Mucosa of descending colon (tissue), 3 donors: ENCODE measurements at regions not wholly inside any gene's neighbourhood (a gene's known extent, or its start where the extent isn't known, plus 50 kb on each side); places are given as distances from the start of the nearest gene placed in this dataset.
"Not testable (repeated sequence)": the region's sequence is repeated elsewhere in the genome, so short reads cannot be mapped to it uniquely, and the experiment has no call there.

ENCODE experiments used
- ATAC-seq: fragments of 200-7000 bp; cut with Tn5 transposase; one replicate; pipeline ENCODE4 v1.9.1; 2020; ENCODE audit warnings: mild to moderate bottlenecking, moderate library complexity
- DNase-seq, 3 donors: peaks; one replicate each; pipeline ENCODE4 v3.0.0-alpha.2; 2020
- H3K36me3 ChIP-seq: fragments of 200-600 bp; one replicate; pipeline ENCODE4 v1.8.0; 2021; ENCODE audit warnings: low read depth, mild to moderate bottlenecking
- H3K4me1 ChIP-seq: fragments of 200-600 bp; one replicate; pipeline ENCODE4 v1.8.0; 2021; ENCODE audit warnings: low read depth, mild to moderate bottlenecking
- H3K4me3 ChIP-seq: fragments of 200-600 bp; one replicate; pipeline ENCODE4 v1.8.0; 2021; ENCODE audit warnings: mild to moderate bottlenecking
- H3K9me3 ChIP-seq: fragments of 200-600 bp; one replicate; pipeline ENCODE4 v1.8.0; 2021; ENCODE audit warnings: mild to moderate bottlenecking
- intact Hi-C, 2 donors: fragments of 100-400 bp; cut with DNase I in 1 of 2; cut with micrococcal nuclease in 1 of 2; formaldehyde crosslinking; loops; one replicate each; pipeline versions ENCODE4 v1.11.0 to v1.11.1; 2022; cut with DNase I, micrococcal nuclease
- TF ChIP-seq, protein P1 (sequence below): fragments of 200-600 bp; IDR thresholded peaks from one replicate; pipeline ENCODE4 v1.8.0; 2022; ENCODE audit warnings: antibody characterized with exemption, mild to moderate bottlenecking
- donor health status: DM: no; HTN: no; CAD: no; lungs with moderate emphysema.
- donor health status: DM: no; HTN: no; CAD: no.
- donor health status: DM: no; HTN: yes; CAD: no.

GRCh38 chr19:28063702-28064101 is 1149.2 kb downstream of the UQCRFS1 start:
- ATAC-seq (no peak), DNase-seq (no peak)
- no peaks in the 10 kb centered on the region for H3K36me3 ChIP-seq
- H3K9me3 ChIP-seq = no peaks in the 10 kb centered on the region
- no peaks in the 10 kb centered on the region for H3K4me1 ChIP-seq
- intact Hi-C loops = no loop called here
- no peak overlapping the region for H3K4me3 ChIP-seq
- TF ChIP-seq, protein P1, sequence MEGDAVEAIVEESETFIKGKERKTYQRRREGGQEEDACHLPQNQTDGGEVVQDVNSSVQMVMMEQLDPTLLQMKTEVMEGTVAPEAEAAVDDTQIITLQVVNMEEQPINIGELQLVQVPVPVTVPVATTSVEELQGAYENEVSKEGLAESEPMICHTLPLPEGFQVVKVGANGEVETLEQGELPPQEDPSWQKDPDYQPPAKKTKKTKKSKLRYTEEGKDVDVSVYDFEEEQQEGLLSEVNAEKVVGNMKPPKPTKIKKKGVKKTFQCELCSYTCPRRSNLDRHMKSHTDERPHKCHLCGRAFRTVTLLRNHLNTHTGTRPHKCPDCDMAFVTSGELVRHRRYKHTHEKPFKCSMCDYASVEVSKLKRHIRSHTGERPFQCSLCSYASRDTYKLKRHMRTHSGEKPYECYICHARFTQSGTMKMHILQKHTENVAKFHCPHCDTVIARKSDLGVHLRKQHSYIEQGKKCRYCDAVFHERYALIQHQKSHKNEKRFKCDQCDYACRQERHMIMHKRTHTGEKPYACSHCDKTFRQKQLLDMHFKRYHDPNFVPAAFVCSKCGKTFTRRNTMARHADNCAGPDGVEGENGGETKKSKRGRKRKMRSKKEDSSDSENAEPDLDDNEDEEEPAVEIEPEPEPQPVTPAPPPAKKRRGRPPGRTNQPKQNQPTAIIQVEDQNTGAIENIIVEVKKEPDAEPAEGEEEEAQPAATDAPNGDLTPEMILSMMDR = no peak

GRCh38 chr19:28061111-28061510 is 1151.8 kb downstream of the UQCRFS1 start:
- Histone ChIP-seq H3K36me3 (no peaks in the 10 kb centered on the region), H3K4me3 (no peak overlapping the region), H3K9me3 (no peaks in the 10 kb centered on the region), H3K4me1 (no peaks in the 10 kb centered on the region)
- intact Hi-C loops = no loop called here
- DNase-seq (no peak), ATAC-seq (no peak)
- TF ChIP-seq, protein P1 = no peak

GRCh38 chr19:28057026-28057425 is 1155.9 kb downstream of the UQCRFS1 start:
- H3K9me3 ChIP-seq, H3K4me3 ChIP-seq, intact Hi-C loops, DNase-seq, H3K4me1 ChIP-seq, H3K36me3 ChIP-seq, ATAC-seq: not testable (repeated sequence)

DNA sequence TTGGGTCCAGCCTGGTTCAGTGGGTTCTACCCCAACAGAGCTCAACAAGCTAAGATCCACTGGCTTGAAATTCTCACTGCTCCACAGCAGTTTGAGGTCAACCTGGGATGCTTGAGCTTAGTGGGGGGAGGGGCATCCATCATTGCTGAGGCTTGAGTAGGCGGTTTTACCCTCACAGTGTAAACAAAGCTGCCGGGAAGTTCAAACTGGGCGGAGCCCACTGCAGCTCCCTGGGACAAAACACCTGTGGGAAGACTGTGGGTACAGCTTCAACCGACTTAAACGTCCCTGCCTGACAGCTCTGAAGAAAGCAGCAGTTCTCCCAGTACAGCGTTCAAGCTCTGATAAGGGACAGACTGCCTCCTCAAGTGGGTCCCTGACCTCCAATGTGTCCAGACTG is 1161.9 kb downstream of the UQCRFS1 start:
- DNase-seq = no peak
- Histone ChIP-seq H3K36me3 (no peaks in the 10 kb centered on the region), H3K9me3 (no peaks in the 10 kb centered on the region), H3K4me1 (no peaks in the 10 kb centered on the region), H3K4me3 (no peak overlapping the region)
- intact Hi-C loops = no loop called here
- ATAC-seq = no peak
- TF ChIP-seq, protein P1 = no peak

DNA sequence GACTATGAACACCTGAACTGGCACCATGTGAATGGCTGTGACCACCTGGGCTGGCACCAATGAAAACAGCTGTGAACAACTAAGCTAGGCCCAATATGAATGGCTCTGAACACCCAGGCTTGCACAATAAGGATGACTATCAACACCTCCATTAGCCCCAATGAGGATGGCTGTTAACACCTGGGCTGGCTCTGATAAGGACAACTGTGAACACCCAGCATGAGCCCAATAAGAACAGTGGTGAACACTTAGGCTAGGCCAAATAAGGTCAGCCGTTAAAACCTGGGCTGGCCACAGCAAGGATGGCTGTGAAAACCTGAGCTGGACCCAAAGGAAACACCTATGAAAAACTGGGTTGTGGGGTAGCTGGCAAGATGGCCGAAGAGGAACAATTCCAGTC is 1163.1 kb downstream of the UQCRFS1 start:
- TF ChIP-seq, protein P1 = no peak
- DNase-seq (no peak), ATAC-seq (no peak)
- Histone ChIP-seq H3K9me3 (no peaks in the 10 kb centered on the region), H3K4me3 (no peak overlapping the region), H3K36me3 (no peaks in the 10 kb centered on the region), H3K4me1 (no peaks in the 10 kb centered on the region)
- intact Hi-C loops = no loop called here

DNA sequence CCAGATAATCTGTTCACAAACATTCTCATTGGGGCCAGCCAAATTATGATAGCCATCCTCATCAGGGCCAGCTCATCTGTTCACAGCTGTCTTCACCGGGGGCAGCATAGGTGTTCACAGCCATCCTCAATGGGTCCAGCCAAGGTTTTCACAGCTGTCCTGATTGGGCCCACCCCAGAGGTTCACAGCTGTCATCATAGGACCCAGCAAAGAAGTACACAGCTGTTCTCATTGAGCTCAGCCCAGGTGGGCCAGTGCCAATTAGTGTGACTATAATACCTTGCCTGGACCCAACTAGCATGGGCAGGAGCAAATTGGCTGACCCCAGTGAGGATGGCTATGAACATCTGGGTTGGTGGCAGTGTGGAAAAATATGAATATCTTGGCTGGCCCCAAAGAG is 1166.0 kb downstream of the UQCRFS1 start:
- ATAC-seq (no peak), DNase-seq (no peak)
- H3K4me3 ChIP-seq = no peak overlapping the region
- no peaks in the 10 kb centered on the region for H3K36me3 ChIP-seq
- intact Hi-C loops = no loop called here
- H3K4me1 ChIP-seq = no peaks in the 10 kb centered on the region
- TF ChIP-seq, protein P1 = no peak
- H3K9me3 ChIP-seq = no peaks in the 10 kb centered on the region
